NCI-H2196 (cell line): ENCODE measurements at regions not wholly inside any gene's neighbourhood (a gene's known extent, or its start where the extent isn't known, plus 50 kb on each side); places are given as distances from the start of the nearest gene placed in this dataset.

Experiments
- DNase-seq: peaks from one replicate; lab custom pipeline; 2025; ENCODE audit not compliant: unreplicated experiment; lab: John Stamatoyannopoulos, UW

GRCh38 chr2:126748188-126748760 lies 92.3 kb downstream of the GYPC start:
- DNase-seq, result no peak

GRCh38 chr2:126748929-126749518 lies 93.1 kb downstream of the GYPC start:
- DNase-seq, result no peak

- no peak for DNase-seq
Observed at GRCh38 chr2:126749537-126749936, 93.6 kb downstream of the GYPC start.

GRCh38 chr2:126750506-126750905 lies 94.5 kb downstream of the GYPC start:
- no peak for DNase-seq

- no peak for DNase-seq
Observed at GRCh38 chr2:126751477-126751876, 95.5 kb downstream of the GYPC start.

GRCh38 chr2:126752876-126753275 lies 96.9 kb downstream of the GYPC start:
- no peak for DNase-seq

GRCh38 chr2:126753501-126754212 lies 97.7 kb downstream of the GYPC start:
- DNase-seq, result no peak

GRCh38 chr2:126754240-126755004 lies 98.5 kb downstream of the GYPC start:
- no peak for DNase-seq

- DNase-seq, result no peak
Observed at GRCh38 chr2:126756125-126756524, 100.2 kb downstream of the GYPC start.

- DNase-seq, result no peak
Observed at GRCh38 chr2:126761256-126761980, 105.5 kb downstream of the GYPC start.

GRCh38 chr2:126761981-126762878 lies 106.3 kb downstream of the GYPC start:
- no peak for DNase-seq

- DNase-seq, result no peak
Observed at GRCh38 chr2:126764686-126765265, 108.8 kb downstream of the GYPC start.

- DNase-seq, result no peak
Observed at GRCh38 chr2:126765395-126765794, 109.4 kb downstream of the GYPC start.

- no peak for DNase-seq
Observed at GRCh38 chr2:126766295-126766968, 110.5 kb downstream of the GYPC start.

- DNase-seq, result no peak
Observed at GRCh38 chr2:126766969-126767296, 111.0 kb downstream of the GYPC start.

- DNase-seq, result no peak
Observed at GRCh38 chr2:126769118-126769517, 113.2 kb downstream of the GYPC start.

- DNase-seq, result no peak
Observed at GRCh38 chr2:126770466-126770865, 114.5 kb downstream of the GYPC start.

- no peak for DNase-seq
Observed at GRCh38 chr2:126771094-126771493, 115.1 kb downstream of the GYPC start.

GRCh38 chr2:126771501-126772195 lies 115.7 kb downstream of the GYPC start:
- no peak for DNase-seq
